K562 (cell line): ENCODE measurements at regions not wholly inside any gene's neighbourhood (a gene's known extent, or its start where the extent isn't known, plus 50 kb on each side); places are given as distances from the start of the nearest gene placed in this dataset.

Experiments
- ATAC-seq: fragments of 200-7000 bp; cut with Tn5 transposase; 3 replicates; pipeline ENCODE4 v1.9.1; 2020; ENCODE audit warnings: moderate library complexity
- BruUV-seq: library from RNA; stranded (reverse); fragments of 400-500 nt; replicated peaks from 2 replicates; lab custom pipeline; 2021; lab: Mats Ljungman, UMichigan
- CTCF ChIA-PET: fragments of 300-600 bp; formaldehyde crosslinking; extraction: SDS; loops from one replicate; lab custom pipeline; 2021; ENCODE audit warnings: low intra/inter-chr PET ratio; lab: Yijun Ruan, JAX
- POLR2A ChIA-PET: fragments of 300-600, 350-650 bp; sonication (Branson Sonifier 250); formaldehyde crosslinking; extraction: SDS; loops from one replicate; lab custom pipeline; 2021; ENCODE audit warnings: antibody characterized with exemption, inconsistent platforms; lab: Yijun Ruan, JAX
- DNase-seq, 4 experiments: peaks; one replicate each; pipeline versions ENCODE4 v3.0.0 to v3.0.0-alpha.2; 2011 to 2018; ENCODE audit warnings: low spot score in 3 of 4, mixed read lengths in 3 of 4; ENCODE audit errors: extremely low read depth in 1 of 4
- FAIRE-seq: peaks from 2 replicates; lab custom pipeline; 2011; peaks lifted over from hg19 to GRCh38; lab: Jason Lieb, UNC
- H2AFZ ChIP-seq: 2 replicates; pipeline ENCODE4 v1.6.0; 2011; ENCODE audit warnings: low read depth, low read length, control low read depth, inconsistent platforms
- H3K27ac ChIP-seq: fragments of 200-600 bp; 3 replicates; pipeline ENCODE4 v1.8.0; 2011; ENCODE audit warnings: low read depth, mild to moderate bottlenecking, control low read depth, inconsistent platforms, low read length, moderate library complexity, mixed read lengths; ENCODE audit errors: extremely low read depth
- H3K27me3 ChIP-seq, 2 experiments: fragments of 300-600 bp in 1 of 2; 2 replicates in 1 of 2; 3 replicates in 1 of 2; pipeline versions ENCODE4 v1.6.0 to v1.8.0; 2011; ENCODE audit warnings: inconsistent platforms in 2 of 2, low read length in 2 of 2, mild to moderate bottlenecking in 1 of 2, mixed read lengths in 1 of 2, moderate library complexity in 1 of 2; ENCODE audit not compliant: control insufficient read depth in 2 of 2, insufficient read depth in 2 of 2
- H3K36me3 ChIP-seq: fragments of 300-600 bp; 3 replicates; pipeline ENCODE4 v1.8.0; 2011; ENCODE audit warnings: mild to moderate bottlenecking, low read length, inconsistent platforms; ENCODE audit not compliant: control insufficient read depth, insufficient read depth
- H3K4me1 ChIP-seq, 2 experiments: fragments of 200-600 bp in 1 of 2; replicated peaks in 1 of 2; 2 replicates in 1 of 2; 3 replicates in 1 of 2; pipeline versions ENCODE4 v1.5.1 to v1.8.0; 2011; ENCODE audit warnings: inconsistent platforms in 2 of 2, low read length in 2 of 2, mild to moderate bottlenecking in 1 of 2, mixed read lengths in 1 of 2, moderate library complexity in 1 of 2; ENCODE audit not compliant: control insufficient read depth in 2 of 2, insufficient read depth in 2 of 2
- H3K4me2 ChIP-seq: 2 replicates; pipeline ENCODE4 v1.6.1; 2011; ENCODE audit warnings: low read length, control low read depth, inconsistent platforms, mixed read lengths; ENCODE audit not compliant: insufficient read depth
- H3K4me3 ChIP-seq: fragments of 200-600 bp; sonication (generic), shearing (Covaris generic); 2 replicates; pipeline ENCODE4 v1.5.1; 2016; ENCODE audit warnings: control low read depth, inconsistent platforms
- H3K79me2 ChIP-seq: fragments of 200-600 bp; 3 replicates; pipeline ENCODE4 v1.8.0; 2011; ENCODE audit warnings: low read length, inconsistent platforms; ENCODE audit not compliant: control insufficient read depth, insufficient read depth
- H3K9ac ChIP-seq, 2 experiments: 2 replicates each; pipeline versions ENCODE4 v1.6.0 to v1.6.1; 2011; ENCODE audit warnings: low read depth in 2 of 2, low read length in 2 of 2, control low read depth in 1 of 2, inconsistent platforms in 1 of 2, mild to moderate bottlenecking in 1 of 2, mixed read lengths in 1 of 2; ENCODE audit not compliant: insufficient read depth in 1 of 2
- H3K9me1 ChIP-seq: one replicate; pipeline ENCODE4 v1.6.0; 2011; ENCODE audit warnings: inconsistent platforms, mild to moderate bottlenecking, low read length, moderate library complexity; ENCODE audit not compliant: control insufficient read depth, insufficient read depth
- H3K9me3 ChIP-seq: replicated peaks from 2 replicates; pipeline ENCODE4 v1.5.1; 2011; ENCODE audit warnings: low read depth, low read length, inconsistent platforms; ENCODE audit not compliant: control insufficient read depth, insufficient read depth
- H4K20me1 ChIP-seq: replicated peaks from 2 replicates; pipeline ENCODE4 v1.6.1; 2011; ENCODE audit warnings: low read length, inconsistent platforms, mixed read lengths; ENCODE audit not compliant: control insufficient read depth, insufficient read depth
- CHCHD3 ChIP-seq: fragments of 250-450 bp; sonication (Bioruptor Pico); IDR thresholded peaks from 2 replicates; pipeline ENCODE4 v2.1.2; 2022; ENCODE audit warnings: mild to moderate bottlenecking
- EP300 ChIP-seq: IDR thresholded peaks from 2 replicates; pipeline ENCODE4 v1.6.1; 2012; ENCODE audit warnings: low read length, improper control_type of control experiment
- ETV1 ChIP-seq: fragments of 450-650 bp; conservative IDR thresholded peaks from 2 replicates; pipeline ENCODE4 v1.6.1; 2016; ENCODE audit warnings: missing genetic modification characterization, control low read depth, low read depth, missing compliant biosample characterization
- HMG20A ChIP-seq: fragments of 450-650 bp; formaldehyde crosslinking; conservative IDR thresholded peaks from 2 replicates; pipeline ENCODE4 v1.4.0; 2020; ENCODE audit warnings: mild to moderate bottlenecking, mixed read lengths
- RBM34 ChIP-seq: fragments of 200-400 bp; formaldehyde crosslinking; IDR thresholded peaks from 2 replicates; pipeline ENCODE4 v1.6.1; 2018; ENCODE audit warnings: low read length, borderline replicate concordance; ENCODE audit not compliant: insufficient read depth
- SMC3 ChIP-seq: conservative IDR thresholded peaks from 2 replicates; pipeline ENCODE4 v1.6.1; 2011; ENCODE audit warnings: low read depth, low read length, improper control_type of control experiment; ENCODE audit not compliant: insufficient read depth
- WHSC1 ChIP-seq: IDR thresholded peaks from one replicate; pipeline ENCODE4 v1.6.1; 2012; ENCODE audit warnings: low read length, control low read depth, inconsistent platforms
- ZNF263 ChIP-seq: sonication (generic); formaldehyde crosslinking; IDR thresholded peaks from 2 replicates; pipeline ENCODE4 v1.8.0; 2022; ENCODE audit warnings: mild to moderate bottlenecking, missing genetic modification reagents, borderline replicate concordance
- ZNF444 ChIP-seq: fragments of 250-450 bp; sonication (Bioruptor Pico); IDR thresholded peaks from 2 replicates; pipeline ENCODE4 v1.4.0; 2020; ENCODE audit warnings: mild to moderate bottlenecking, moderate library complexity
- ZNF785 ChIP-seq: fragments of 250-450 bp; sonication (Bioruptor Pico); IDR thresholded peaks from 2 replicates; pipeline ENCODE4 v1.4.0; 2020; ENCODE audit warnings: mild to moderate bottlenecking
- WGBS: fragments of 100-300 bp; shearing (Covaris generic); methylation state at CpG from one replicate; pipeline ENCODE4 v1.1.6; 2016; ENCODE audit warnings: low coverage, mixed read lengths; ENCODE audit not compliant: insufficient coverage; ENCODE audit errors: missing lambda C conversion rate; 5-methylcytosine and 5-hydroxymethylcytosine counted together
- in situ Hi-C: fragments of 300-500 bp; cut with MboI; formaldehyde crosslinking; loops from 4 replicates; pipeline ENCODE4 v1.15.0; 2018; ENCODE audit warnings: inconsistent platforms, mixed read lengths
- intact Hi-C: fragments of 100-400 bp; cut with micrococcal nuclease; formaldehyde crosslinking; loops from 2 replicates; pipeline ENCODE4 v1.14.2; 2022
- TF ChIP-seq, protein P1 (sequence below): IDR thresholded peaks from 2 replicates; pipeline ENCODE4 v1.6.1; 2011; ENCODE audit not compliant: insufficient read length; ENCODE audit errors: extremely low read depth
- TF ChIP-seq, protein P2 (sequence below): fragments of 450-650 bp; conservative IDR thresholded peaks from 2 replicates; pipeline ENCODE4 v1.6.1; 2016; ENCODE audit warnings: missing genetic modification characterization, low read depth, mild to moderate bottlenecking, missing compliant biosample characterization, moderate library complexity

DNA sequence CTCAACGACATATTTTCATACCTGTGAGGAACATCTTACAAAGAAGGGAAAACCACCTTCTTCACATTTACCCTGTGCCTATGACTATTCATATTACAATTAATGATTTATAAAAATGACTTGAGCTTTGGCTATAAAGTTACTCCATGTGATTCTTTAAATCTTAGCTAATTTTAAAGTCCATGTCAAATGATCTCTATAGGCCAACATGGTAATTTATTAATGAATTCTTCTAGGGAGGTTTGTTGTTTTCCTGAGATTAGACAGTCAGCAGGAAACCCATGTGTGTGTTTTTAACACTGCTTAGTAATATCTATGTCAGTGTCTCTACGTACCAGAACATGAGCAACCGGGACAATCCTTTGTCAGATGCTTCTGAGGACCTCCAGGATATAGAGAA is 307.3 kb downstream of the IPMK start:
- WGBS = 0% methylated on average over 3 of the region's 3 CpGs
- Histone ChIP-seq H3K27me3 (no peaks in the 10 kb centered on the region), H3K36me3 (no peaks in the 10 kb centered on the region), H3K9ac (no peak overlapping the region), H3K4me3 (no peak overlapping the region), H2AFZ (no peak overlapping the region), H4K20me1 (no peaks in the 10 kb centered on the region), H3K27ac (no peak overlapping the region), H3K9me1 (no peaks in the 10 kb centered on the region), H3K4me1 (no peaks in the 10 kb centered on the region), H3K9me3 (no peaks in the 10 kb centered on the region), H3K79me2 (no peaks in the 10 kb centered on the region), H3K4me2 (no peak overlapping the region)
- ATAC-seq (no peak), DNase-seq (no peak), FAIRE-seq (no peak)
- no peak for TF ChIP-seq HMG20A
- TF ChIP-seq ZNF785 = no peak
- no peak for TF ChIP-seq EP300
- TF ChIP-seq ZNF263 (CRISPR knock-in tag) = no peak
- ChIA-PET CTCF (no interaction called here), POLR2A (no interaction called here)
- no TSS peak for BruUV-seq
- in situ Hi-C loops (no loop called here), intact Hi-C loops (no loop called here)

DNA sequence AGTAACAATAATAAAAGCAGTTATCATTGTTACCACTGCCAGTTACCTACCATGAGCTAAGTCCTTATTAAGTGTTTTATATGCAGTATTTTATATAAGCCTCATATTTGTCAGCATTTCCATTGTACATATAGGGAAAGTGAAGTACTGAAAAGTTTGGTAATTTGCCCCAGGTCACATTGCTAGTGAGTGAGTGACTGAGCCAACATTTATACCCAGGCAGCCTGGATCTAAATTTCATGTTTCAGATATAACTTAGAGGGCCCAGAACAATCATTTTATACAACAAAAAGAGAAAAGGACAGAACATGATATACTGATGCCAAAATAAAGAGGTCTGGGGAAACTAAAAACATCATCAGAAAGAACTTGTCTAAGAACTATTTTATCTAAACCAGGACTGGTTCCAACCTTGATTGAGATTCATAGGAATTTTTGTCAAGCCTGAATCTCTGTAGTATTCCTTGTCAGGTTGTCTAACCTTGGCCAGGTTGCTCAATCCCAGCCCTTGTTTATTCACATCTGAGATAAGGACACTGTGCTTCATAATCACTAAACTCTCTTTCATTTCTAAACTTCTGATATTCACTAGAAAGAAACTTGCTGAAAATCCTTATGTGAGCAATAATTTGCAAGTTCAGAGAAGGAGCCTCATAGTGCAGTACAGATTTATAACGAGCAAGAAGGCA is 308.2 kb downstream of the IPMK start:
- Histone ChIP-seq H3K4me2 (no peak overlapping the region), H4K20me1 (no peaks in the 10 kb centered on the region), H3K9ac (no peak overlapping the region), H3K36me3 (no peaks in the 10 kb centered on the region), H3K9me3 (no peaks in the 10 kb centered on the region), H3K4me1 (no peaks in the 10 kb centered on the region), H3K4me3 (no peak overlapping the region), H2AFZ (no peak overlapping the region), H3K9me1 (no peaks in the 10 kb centered on the region), H3K79me2 (no peaks in the 10 kb centered on the region), H3K27me3 (no peaks in the 10 kb centered on the region), H3K27ac (no peak overlapping the region)
- ChIA-PET POLR2A (no interaction called here), CTCF (no interaction called here)
- no peak for FAIRE-seq
- WGBS = 0% methylated on average over 1 of the region's 1 CpG
- intact Hi-C loops = no loop called here
- no TSS peak for BruUV-seq
- no peak for ATAC-seq
- in situ Hi-C loops = no loop called here
- no peak for DNase-seq
- TF ChIP-seq, protein P1, sequence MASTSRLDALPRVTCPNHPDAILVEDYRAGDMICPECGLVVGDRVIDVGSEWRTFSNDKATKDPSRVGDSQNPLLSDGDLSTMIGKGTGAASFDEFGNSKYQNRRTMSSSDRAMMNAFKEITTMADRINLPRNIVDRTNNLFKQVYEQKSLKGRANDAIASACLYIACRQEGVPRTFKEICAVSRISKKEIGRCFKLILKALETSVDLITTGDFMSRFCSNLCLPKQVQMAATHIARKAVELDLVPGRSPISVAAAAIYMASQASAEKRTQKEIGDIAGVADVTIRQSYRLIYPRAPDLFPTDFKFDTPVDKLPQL = no peak
- no peak for TF ChIP-seq SMC3
- TF ChIP-seq WHSC1 = no peak
- TF ChIP-seq, protein P2, sequence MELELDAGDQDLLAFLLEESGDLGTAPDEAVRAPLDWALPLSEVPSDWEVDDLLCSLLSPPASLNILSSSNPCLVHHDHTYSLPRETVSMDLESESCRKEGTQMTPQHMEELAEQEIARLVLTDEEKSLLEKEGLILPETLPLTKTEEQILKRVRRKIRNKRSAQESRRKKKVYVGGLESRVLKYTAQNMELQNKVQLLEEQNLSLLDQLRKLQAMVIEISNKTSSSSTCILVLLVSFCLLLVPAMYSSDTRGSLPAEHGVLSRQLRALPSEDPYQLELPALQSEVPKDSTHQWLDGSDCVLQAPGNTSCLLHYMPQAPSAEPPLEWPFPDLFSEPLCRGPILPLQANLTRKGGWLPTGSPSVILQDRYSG (tag) = no peak
- TF ChIP-seq RBM34 = no peak
- no peak for TF ChIP-seq CHCHD3 (CRISPR knock-in tag)
- no peak for TF ChIP-seq ETV1 (tag)
- TF ChIP-seq ZNF444 (CRISPR knock-in tag) = no peak
